ENCODE measurements at regions not wholly inside any gene's neighbourhood (a gene's known extent, or its start where the extent isn't known, plus 50 kb on each side); places are given as distances from the start of the nearest gene placed in this dataset.

GRCh38 chr2:129285012-129285411, 694.5 kb upstream of the RAB6C start (continued):
- no peak for TF ChIP-seq HINFP (tag; conservative IDR thresholded peaks at IDR 0.05; ENCODE audit: low read depth)
- no peak for TF ChIP-seq CC2D1A (IDR thresholded peaks at IDR 0.05)
- TF ChIP-seq COPS2 (conservative IDR thresholded peaks at IDR 0.05): no peak
- TF ChIP-seq, protein P1, sequence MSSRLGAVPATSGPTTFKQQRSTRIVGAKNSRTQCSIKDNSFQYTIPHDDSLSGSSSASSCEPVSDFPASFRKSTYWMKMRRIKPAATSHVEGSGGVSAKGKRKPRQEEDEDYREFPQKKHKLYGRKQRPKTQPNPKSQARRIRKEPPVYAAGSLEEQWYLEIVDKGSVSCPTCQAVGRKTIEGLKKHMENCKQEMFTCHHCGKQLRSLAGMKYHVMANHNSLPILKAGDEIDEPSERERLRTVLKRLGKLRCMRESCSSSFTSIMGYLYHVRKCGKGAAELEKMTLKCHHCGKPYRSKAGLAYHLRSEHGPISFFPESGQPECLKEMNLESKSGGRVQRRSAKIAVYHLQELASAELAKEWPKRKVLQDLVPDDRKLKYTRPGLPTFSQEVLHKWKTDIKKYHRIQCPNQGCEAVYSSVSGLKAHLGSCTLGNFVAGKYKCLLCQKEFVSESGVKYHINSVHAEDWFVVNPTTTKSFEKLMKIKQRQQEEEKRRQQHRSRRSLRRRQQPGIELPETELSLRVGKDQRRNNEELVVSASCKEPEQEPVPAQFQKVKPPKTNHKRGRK (tag; IDR thresholded peaks at IDR 0.05): no peak
- TF ChIP-seq TRIM28 (IDR thresholded peaks at IDR 0.05): no peak

DNA sequence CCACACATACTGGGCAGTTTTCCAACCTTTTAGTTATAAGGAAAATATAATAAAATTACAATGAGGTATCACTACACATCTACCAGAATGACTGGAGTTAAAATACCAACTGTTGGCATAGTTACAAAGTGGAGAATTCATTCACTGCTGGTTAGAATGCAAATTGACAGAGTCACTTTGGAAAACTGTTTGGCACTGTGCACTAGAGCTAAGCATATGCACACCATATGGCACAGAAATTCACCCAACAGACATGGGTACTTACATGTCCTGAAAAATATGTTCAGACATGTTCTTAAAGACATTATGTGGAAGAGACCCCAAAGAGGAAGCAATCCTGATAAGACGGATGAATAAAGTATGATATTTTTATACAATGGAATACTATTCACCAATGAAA, 686.1 kb upstream of the RAB6C start:
- TF ChIP-seq PHTF2 (CRISPR knock-in tag; IDR thresholded peaks at IDR 0.05) (no peak), RB1 (IDR thresholded peaks at IDR 0.05; ENCODE audit: low read depth) (no peak), E2F5 (CRISPR knock-in tag; IDR thresholded peaks at IDR 0.05) (no peak), KLF13 (tag; IDR thresholded peaks at IDR 0.05; ENCODE audit: borderline replicate concordance, low read depth) (no peak), NFE2L1 (tag; IDR thresholded peaks at IDR 0.05; ENCODE audit: borderline replicate concordance, low read depth) (no peak)
- TF ChIP-seq, protein P2, sequence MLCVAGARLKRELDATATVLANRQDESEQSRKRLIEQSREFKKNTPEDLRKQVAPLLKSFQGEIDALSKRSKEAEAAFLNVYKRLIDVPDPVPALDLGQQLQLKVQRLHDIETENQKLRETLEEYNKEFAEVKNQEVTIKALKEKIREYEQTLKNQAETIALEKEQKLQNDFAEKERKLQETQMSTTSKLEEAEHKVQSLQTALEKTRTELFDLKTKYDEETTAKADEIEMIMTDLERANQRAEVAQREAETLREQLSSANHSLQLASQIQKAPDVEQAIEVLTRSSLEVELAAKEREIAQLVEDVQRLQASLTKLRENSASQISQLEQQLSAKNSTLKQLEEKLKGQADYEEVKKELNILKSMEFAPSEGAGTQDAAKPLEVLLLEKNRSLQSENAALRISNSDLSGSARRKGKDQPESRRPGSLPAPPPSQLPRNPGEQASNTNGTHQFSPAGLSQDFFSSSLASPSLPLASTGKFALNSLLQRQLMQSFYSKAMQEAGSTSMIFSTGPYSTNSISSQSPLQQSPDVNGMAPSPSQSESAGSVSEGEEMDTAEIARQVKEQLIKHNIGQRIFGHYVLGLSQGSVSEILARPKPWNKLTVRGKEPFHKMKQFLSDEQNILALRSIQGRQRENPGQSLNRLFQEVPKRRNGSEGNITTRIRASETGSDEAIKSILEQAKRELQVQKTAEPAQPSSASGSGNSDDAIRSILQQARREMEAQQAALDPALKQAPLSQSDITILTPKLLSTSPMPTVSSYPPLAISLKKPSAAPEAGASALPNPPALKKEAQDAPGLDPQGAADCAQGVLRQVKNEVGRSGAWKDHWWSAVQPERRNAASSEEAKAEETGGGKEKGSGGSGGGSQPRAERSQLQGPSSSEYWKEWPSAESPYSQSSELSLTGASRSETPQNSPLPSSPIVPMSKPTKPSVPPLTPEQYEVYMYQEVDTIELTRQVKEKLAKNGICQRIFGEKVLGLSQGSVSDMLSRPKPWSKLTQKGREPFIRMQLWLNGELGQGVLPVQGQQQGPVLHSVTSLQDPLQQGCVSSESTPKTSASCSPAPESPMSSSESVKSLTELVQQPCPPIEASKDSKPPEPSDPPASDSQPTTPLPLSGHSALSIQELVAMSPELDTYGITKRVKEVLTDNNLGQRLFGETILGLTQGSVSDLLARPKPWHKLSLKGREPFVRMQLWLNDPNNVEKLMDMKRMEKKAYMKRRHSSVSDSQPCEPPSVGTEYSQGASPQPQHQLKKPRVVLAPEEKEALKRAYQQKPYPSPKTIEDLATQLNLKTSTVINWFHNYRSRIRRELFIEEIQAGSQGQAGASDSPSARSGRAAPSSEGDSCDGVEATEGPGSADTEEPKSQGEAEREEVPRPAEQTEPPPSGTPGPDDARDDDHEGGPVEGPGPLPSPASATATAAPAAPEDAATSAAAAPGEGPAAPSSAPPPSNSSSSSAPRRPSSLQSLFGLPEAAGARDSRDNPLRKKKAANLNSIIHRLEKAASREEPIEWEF (CRISPR knock-in tag; IDR thresholded peaks at IDR 0.05): no peak
- Histone ChIP-seq H3K9ac (ENCODE audit: insufficient read depth in 1 of 2, low read depth in 2 of 2, low read length in 2 of 2) (no peak overlapping the region), H3K9me1 (ENCODE audit: control insufficient read depth, insufficient read depth, low read length) (no peaks in the 10 kb centered on the region), H3K4me1 (replicated peaks in 1 of 2; ENCODE audit: control insufficient read depth in 2 of 2, insufficient read depth in 2 of 2, low read length in 2 of 2) (no peaks in the 10 kb centered on the region), H3K4me3 (no peak overlapping the region), H3K4me2 (ENCODE audit: insufficient read depth, low read length) (no peak overlapping the region), H3K36me3 (ENCODE audit: control insufficient read depth, insufficient read depth, low read length) (no peaks in the 10 kb centered on the region), H3K79me2 (ENCODE audit: control insufficient read depth, insufficient read depth, low read length) (no peaks in the 10 kb centered on the region), H3K9me3 (replicated peaks; ENCODE audit: control insufficient read depth, insufficient read depth, low read depth, low read length) (no peaks in the 10 kb centered on the region), H3K27me3 (ENCODE audit: control insufficient read depth in 2 of 2, insufficient read depth in 2 of 2, low read length in 2 of 2) (no peaks in the 10 kb centered on the region), H4K20me1 (replicated peaks; ENCODE audit: control insufficient read depth, insufficient read depth, low read length) (no peaks in the 10 kb centered on the region), H3K27ac (ENCODE audit: extremely low read depth, low read depth, low read length) (no peak overlapping the region), H2AFZ (ENCODE audit: low read depth, low read length) (no peak overlapping the region)
- ChIA-PET POLR2A (no interaction called here), CTCF (ENCODE audit: low intra/inter-chr PET ratio) (no interaction called here)
- 0% methylated on average over 1 of the region's 1 CpG for WGBS (ENCODE audit: insufficient coverage, low coverage, missing lambda C conversion rate)
- no peak for ATAC-seq
- no peak for DNase-seq (ENCODE audit: extremely low read depth in 1 of 4, low spot score in 3 of 4)
- in situ Hi-C loops (cut with MboI): no loop called here
- intact Hi-C loops (cut with micrococcal nuclease): no loop called here
- no TSS peak for BruUV-seq (replicated peaks)
- no peak for FAIRE-seq
